ENCODE measurements at regions not wholly inside any gene's neighbourhood (a gene's known extent, or its start where the extent isn't known, plus 50 kb on each side); places are given as distances from the start of the nearest gene placed in this dataset.
A peak's percentile ranks its signal among the peaks of the same experiment; 100 is the strongest.

GRCh38 chr10:120705309-120705708 is 145.9 kb upstream of the WDR11 start:
- DNase-seq = no peak

- DNase-seq = no peak
These were observed 141.1 kb upstream of the WDR11 start for GRCh38 chr10:120710076-120710475.

GRCh38 chr10:120711860-120712259 is 139.3 kb upstream of the WDR11 start:
- no peak for DNase-seq

GRCh38 chr10:120713573-120714205 is 137.5 kb upstream of the WDR11 start:
- DNase-seq = peak in 1 of 5 experiments; percentile 23

- no peak for DNase-seq
These were observed 136.0 kb upstream of the WDR11 start for GRCh38 chr10:120715171-120715570.

GRCh38 chr10:120719333-120719732 is 131.8 kb upstream of the WDR11 start:
- no peak for DNase-seq

- no peak for DNase-seq
These were observed 124.2 kb upstream of the WDR11 start for GRCh38 chr10:120727001-120727400.

- no peak for DNase-seq
These were observed 121.6 kb upstream of the WDR11 start for GRCh38 chr10:120729547-120729946.

GRCh38 chr10:120732067-120732466 is 119.1 kb upstream of the WDR11 start:
- no peak for DNase-seq

- peak in 1 of 5 experiments; percentile 5 for DNase-seq
These were observed 118.4 kb upstream of the WDR11 start for GRCh38 chr10:120732643-120733313.

GRCh38 chr10:120734483-120735078 is 116.6 kb upstream of the WDR11 start:
- peak in 1 of 5 experiments; percentile 4 for DNase-seq

- no peak for DNase-seq
These were observed 115.8 kb upstream of the WDR11 start for GRCh38 chr10:120735315-120735714.

- peak in 1 of 5 experiments; percentile 20 for DNase-seq
These were observed 115.3 kb upstream of the WDR11 start for GRCh38 chr10:120735773-120736371.

- DNase-seq = no peak
These were observed 114.8 kb upstream of the WDR11 start for GRCh38 chr10:120736377-120736776.

GRCh38 chr10:120738658-120739057 is 112.5 kb upstream of the WDR11 start:
- DNase-seq = no peak

GRCh38 chr10:120741396-120741795 is 109.8 kb upstream of the WDR11 start:
- no peak for DNase-seq

GRCh38 chr10:120742373-120742772 is 108.8 kb upstream of the WDR11 start:
- DNase-seq = no peak

GRCh38 chr10:120744040-120744439 is 107.1 kb upstream of the WDR11 start:
- no peak for DNase-seq

- no peak for DNase-seq
These were observed 105.0 kb upstream of the WDR11 start for GRCh38 chr10:120746001-120746777.

GRCh38 chr10:120748519-120748918 is 102.6 kb upstream of the WDR11 start:
- no peak for DNase-seq

GRCh38 chr10:120749072-120749471 is 102.1 kb upstream of the WDR11 start:
- DNase-seq = no peak

GRCh38 chr10:120749856-120750566 is 101.2 kb upstream of the WDR11 start:
- no peak for DNase-seq
